Mucosa of descending colon (tissue), 3 donors: ENCODE measurements at regions not wholly inside any gene's neighbourhood (a gene's known extent, or its start where the extent isn't known, plus 50 kb on each side); places are given as distances from the start of the nearest gene placed in this dataset.

Experiments used
- ATAC-seq: fragments of 200-7000 bp; cut with Tn5 transposase; one replicate; pipeline ENCODE4 v1.9.1; 2020; ENCODE audit warnings: mild to moderate bottlenecking, moderate library complexity
- DNase-seq, 3 donors: peaks; one replicate each; pipeline ENCODE4 v3.0.0-alpha.2; 2020
- H3K36me3 ChIP-seq: fragments of 200-600 bp; one replicate; pipeline ENCODE4 v1.8.0; 2021; ENCODE audit warnings: low read depth, mild to moderate bottlenecking
- H3K4me1 ChIP-seq: fragments of 200-600 bp; one replicate; pipeline ENCODE4 v1.8.0; 2021; ENCODE audit warnings: low read depth, mild to moderate bottlenecking
- H3K4me3 ChIP-seq: fragments of 200-600 bp; one replicate; pipeline ENCODE4 v1.8.0; 2021; ENCODE audit warnings: mild to moderate bottlenecking
- H3K9me3 ChIP-seq: fragments of 200-600 bp; one replicate; pipeline ENCODE4 v1.8.0; 2021; ENCODE audit warnings: mild to moderate bottlenecking
- CTCF ChIP-seq: fragments of 200-600 bp; IDR thresholded peaks from one replicate; pipeline ENCODE4 v1.8.0; 2022; ENCODE audit warnings: antibody characterized with exemption, mild to moderate bottlenecking
- intact Hi-C, 2 donors: fragments of 100-400 bp; cut with DNase I in 1 of 2; cut with micrococcal nuclease in 1 of 2; formaldehyde crosslinking; loops; one replicate each; pipeline versions ENCODE4 v1.11.0 to v1.11.1; 2022; cut with DNase I, micrococcal nuclease
- donor health status: DM: no; HTN: no; CAD: no; lungs with moderate emphysema.
- donor health status: DM: no; HTN: no; CAD: no.
- donor health status: DM: no; HTN: yes; CAD: no.

- DNase-seq (no peak), ATAC-seq (no peak)
- no peaks in the 10 kb centered on the region for H3K36me3 ChIP-seq
- no peaks in the 10 kb centered on the region for H3K9me3 ChIP-seq
- TF ChIP-seq CTCF = no peak
- H3K4me3 ChIP-seq = no peak overlapping the region
- H3K4me1 ChIP-seq = no peaks in the 10 kb centered on the region
- intact Hi-C loops = no loop called here
Measured at GRCh38 chr9:75282047-75282446, 193.7 kb downstream of the OSTF1 start.

GRCh38 chr9:75289332-75289731, 201.0 kb downstream of the OSTF1 start:
- intact Hi-C loops = no loop called here
- no peak overlapping the region for H3K4me3 ChIP-seq
- ATAC-seq (no peak), DNase-seq (no peak)
- no peak for TF ChIP-seq CTCF
- H3K4me1 ChIP-seq = no peaks in the 10 kb centered on the region
- H3K9me3 ChIP-seq = no peaks in the 10 kb centered on the region
- no peaks in the 10 kb centered on the region for H3K36me3 ChIP-seq

- DNase-seq = no peak
- no peak overlapping the region for H3K4me3 ChIP-seq
- H3K36me3 ChIP-seq = no peaks in the 10 kb centered on the region
- intact Hi-C loops = no loop called here
- no peak for ATAC-seq
- H3K4me1 ChIP-seq = no peaks in the 10 kb centered on the region
- no peak for TF ChIP-seq CTCF
- H3K9me3 ChIP-seq = no peaks in the 10 kb centered on the region
Measured at GRCh38 chr9:75299324-75299723, 211.0 kb downstream of the OSTF1 start.

GRCh38 chr9:75333624-75334023, 245.3 kb downstream of the OSTF1 start:
- intact Hi-C loops = no loop called here
- Histone ChIP-seq H3K4me3 (no peak overlapping the region), H3K36me3 (no peaks in the 10 kb centered on the region), H3K9me3 (no peaks in the 10 kb centered on the region), H3K4me1 (no peaks in the 10 kb centered on the region)
- TF ChIP-seq CTCF = no peak
- ATAC-seq (no peak), DNase-seq (no peak)

GRCh38 chr9:75358846-75359245, 270.5 kb downstream of the OSTF1 start:
- no peaks in the 10 kb centered on the region for H3K36me3 ChIP-seq

More at GRCh38 chr9:75358846-75359245, 270.5 kb downstream of the OSTF1 start:
- no peak for ATAC-seq
- no peaks in the 10 kb centered on the region for H3K4me1 ChIP-seq
- intact Hi-C loops = no loop called here
- H3K4me3 ChIP-seq = no peak overlapping the region
- peaks cover 12% of the 10 kb centered on the region for H3K9me3 ChIP-seq
- no peak for DNase-seq
- no peak for TF ChIP-seq CTCF
